HUDEP-2 (cell line): ENCODE measurements at regions not wholly inside any gene's neighbourhood (a gene's known extent, or its start where the extent isn't known, plus 50 kb on each side); places are given as distances from the start of the nearest gene placed in this dataset.

ENCODE experiments used
- DNase-seq, 76 experiments: peaks; one replicate each; lab custom pipeline; 2025; ENCODE audit not compliant: unreplicated experiment in 76 of 76; lab: John Stamatoyannopoulos, UW

- no peak for DNase-seq
These were observed 64.8 kb downstream of the ADRA2C start for GRCh38 chr4:3830774-3831528.

GRCh38 chr4:3831529-3832150, 65.5 kb downstream of the ADRA2C start:
- DNase-seq = no peak

- DNase-seq = no peak
These were observed 66.5 kb downstream of the ADRA2C start for GRCh38 chr4:3832536-3833220.

GRCh38 chr4:3833326-3833989, 67.3 kb downstream of the ADRA2C start:
- no peak for DNase-seq

- no peak for DNase-seq
These were observed 68.0 kb downstream of the ADRA2C start for GRCh38 chr4:3834186-3834662.

- DNase-seq = no peak
These were observed 68.7 kb downstream of the ADRA2C start for GRCh38 chr4:3834663-3835521.

GRCh38 chr4:3835527-3836405, 69.6 kb downstream of the ADRA2C start:
- DNase-seq = no peak

GRCh38 chr4:3836406-3836755, 70.2 kb downstream of the ADRA2C start:
- no peak for DNase-seq

- DNase-seq = peak in 45 of 76 experiments; percentile 2 to 60 (median 34)
These were observed 70.8 kb downstream of the ADRA2C start for GRCh38 chr4:3836756-3837601.

- DNase-seq = no peak
These were observed 72.5 kb downstream of the ADRA2C start for GRCh38 chr4:3838437-3839380.

GRCh38 chr4:3845094-3845743, 79.0 kb downstream of the ADRA2C start:
- no peak for DNase-seq

GRCh38 chr4:3845744-3846429, 79.7 kb downstream of the ADRA2C start:
- no peak for DNase-seq

GRCh38 chr4:3847211-3847940, 81.2 kb downstream of the ADRA2C start:
- DNase-seq = no peak

- DNase-seq = no peak
These were observed 82.1 kb downstream of the ADRA2C start for GRCh38 chr4:3848323-3848722.

- no peak for DNase-seq
These were observed 83.0 kb downstream of the ADRA2C start for GRCh38 chr4:3849140-3849539.

- no peak for DNase-seq
These were observed 83.9 kb downstream of the ADRA2C start for GRCh38 chr4:3850128-3850527.
